Mesendoderm (in vitro differentiated cells): ENCODE measurements at regions not wholly inside any gene's neighbourhood (a gene's known extent, or its start where the extent isn't known, plus 50 kb on each side); places are given as distances from the start of the nearest gene placed in this dataset.

Source experiments
- DNase-seq: peaks from one replicate; pipeline ENCODE4 v3.0.0; 2013
- H2AK5ac ChIP-seq: 2 replicates; pipeline ENCODE4 v1.6.1; 2013; ENCODE audit warnings: low read length, inconsistent platforms
- H2BK120ac ChIP-seq: 2 replicates; pipeline ENCODE4 v1.6.1; 2013; ENCODE audit warnings: low read depth, mild to moderate bottlenecking, low read length, moderate library complexity, mixed read lengths
- H2BK15ac ChIP-seq: replicated peaks from 2 replicates; pipeline ENCODE4 v1.6.1; 2013; ENCODE audit warnings: low read depth, mild to moderate bottlenecking, moderate library complexity
- H2BK5ac ChIP-seq: 2 replicates; pipeline ENCODE4 v1.6.1; 2013; ENCODE audit warnings: low read length, inconsistent platforms
- H3K18ac ChIP-seq: 2 replicates; pipeline ENCODE4 v1.6.1; 2013; ENCODE audit warnings: mild to moderate bottlenecking, low read length, mixed read lengths
- H3K23ac ChIP-seq: one replicate; pipeline ENCODE4 v1.6.1; 2013; ENCODE audit warnings: low read length
- H3K27ac ChIP-seq: 2 replicates; pipeline ENCODE4 v1.5.1; 2013; ENCODE audit warnings: low read depth, mild to moderate bottlenecking, inconsistent platforms, low read length, moderate library complexity
- H3K27me3 ChIP-seq: 2 replicates; pipeline ENCODE4 v1.6.1; 2013; ENCODE audit warnings: low read length, control low read depth, mild to moderate bottlenecking, inconsistent platforms; ENCODE audit not compliant: insufficient read depth, poor library complexity
- H3K36me3 ChIP-seq: 2 replicates; pipeline ENCODE4 v1.6.1; 2013; ENCODE audit warnings: low read length, inconsistent platforms; ENCODE audit not compliant: control insufficient read depth, insufficient read depth
- H3K4ac ChIP-seq: one replicate; pipeline ENCODE4 v1.6.1; 2013; ENCODE audit warnings: low read depth, mild to moderate bottlenecking, low read length, moderate library complexity
- H3K4me1 ChIP-seq: 2 replicates; pipeline ENCODE4 v1.6.1; 2013; ENCODE audit warnings: low read depth, low read length, inconsistent platforms; ENCODE audit not compliant: control insufficient read depth
- H3K4me2 ChIP-seq: 2 replicates; pipeline ENCODE4 v1.6.1; 2013; ENCODE audit warnings: low read length
- H3K4me3 ChIP-seq: 2 replicates; pipeline ENCODE4 v1.5.1; 2013; ENCODE audit warnings: mild to moderate bottlenecking, low read length
- H3K56ac ChIP-seq: one replicate; pipeline ENCODE4 v1.6.1; 2013; ENCODE audit warnings: low read length
- H3K79me1 ChIP-seq: 2 replicates; pipeline ENCODE4 v1.6.1; 2013; ENCODE audit warnings: low read length, inconsistent platforms
- H3K79me2 ChIP-seq: 2 replicates; pipeline ENCODE4 v1.6.1; 2013; ENCODE audit warnings: mild to moderate bottlenecking, low read length; ENCODE audit not compliant: control insufficient read depth, insufficient read depth
- H3K9ac ChIP-seq: 2 replicates; pipeline ENCODE4 v1.6.1; 2013; ENCODE audit warnings: low read length, inconsistent platforms
- H4K5ac ChIP-seq: one replicate; pipeline ENCODE4 v1.6.1; 2013; ENCODE audit warnings: low read length
- H4K8ac ChIP-seq: one replicate; pipeline ENCODE4 v1.6.1; 2013; ENCODE audit warnings: low read depth, mild to moderate bottlenecking, control low read depth, low read length, moderate library complexity
- WGBS: extraction: QIAGEN DNeasy Blood & Tissue Kit; methylation state at CpG from one replicate; pipeline ENCODE4 v1.1.7; 2013; ENCODE audit warnings: low lambda C conversion rate, missing lambda C conversion rate; ENCODE audit not compliant: insufficient coverage; ENCODE audit errors: extremely low coverage; 5-methylcytosine and 5-hydroxymethylcytosine counted together

GRCh38 chr4:72902354-72902753 lies 167.2 kb downstream of the COX18 start:
- H3K4ac ChIP-seq, result no peak overlapping the region
- H3K27me3 ChIP-seq, result no peaks in the 10 kb centered on the region
- no peak overlapping the region for H4K5ac ChIP-seq
- H2BK5ac ChIP-seq, result no peak overlapping the region
- no peaks in the 10 kb centered on the region for H3K79me1 ChIP-seq
- H2AK5ac ChIP-seq, result no peak overlapping the region
- H3K79me2 ChIP-seq, result no peaks in the 10 kb centered on the region
- H4K8ac ChIP-seq, result no peak overlapping the region
- no peaks in the 10 kb centered on the region for H3K36me3 ChIP-seq
- no peak overlapping the region for H2BK120ac ChIP-seq
- H3K9ac ChIP-seq, result no peak overlapping the region
- no peak overlapping the region for H3K23ac ChIP-seq
- no CpG with 5 or more reads among the region's 1 CpG for WGBS
- H3K27ac ChIP-seq, result no peak overlapping the region
- no peak overlapping the region for H3K18ac ChIP-seq
- no peak overlapping the region for H2BK15ac ChIP-seq
- H3K56ac ChIP-seq, result no peak overlapping the region
- H3K4me1 ChIP-seq, result peaks cover 4% of the 10 kb centered on the region
- no peak overlapping the region for H3K4me3 ChIP-seq
- DNase-seq, result no peak
- H3K4me2 ChIP-seq, result no peak overlapping the region

GRCh38 chr4:72901553-72901952 lies 168.0 kb downstream of the COX18 start:
- no peak overlapping the region for H3K56ac ChIP-seq
- H3K4ac ChIP-seq, result no peak overlapping the region
- no peaks in the 10 kb centered on the region for H3K27me3 ChIP-seq
- no peak overlapping the region for H3K9ac ChIP-seq
- no peak overlapping the region for H3K23ac ChIP-seq
- no peaks in the 10 kb centered on the region for H3K79me1 ChIP-seq
- H2BK120ac ChIP-seq, result no peak overlapping the region
- no peak overlapping the region for H2BK5ac ChIP-seq
- no peak overlapping the region for H3K4me3 ChIP-seq
- H2BK15ac ChIP-seq, result no peak overlapping the region
- peaks cover 4% of the 10 kb centered on the region for H3K4me1 ChIP-seq
- no peaks in the 10 kb centered on the region for H3K79me2 ChIP-seq
- no peak for DNase-seq
- H4K8ac ChIP-seq, result no peak overlapping the region
- no peaks in the 10 kb centered on the region for H3K36me3 ChIP-seq
- H2AK5ac ChIP-seq, result no peak overlapping the region
- H3K4me2 ChIP-seq, result no peak overlapping the region
- no peak overlapping the region for H3K27ac ChIP-seq
- no peak overlapping the region for H3K18ac ChIP-seq
- no CpG with 5 or more reads among the region's 2 CpGs for WGBS
- H4K5ac ChIP-seq, result no peak overlapping the region

GRCh38 chr4:72900952-72901351 lies 168.6 kb downstream of the COX18 start:
- H3K79me2 ChIP-seq, result no peaks in the 10 kb centered on the region
- peak overlapping the region; percentile 11 for H3K18ac ChIP-seq
- peaks cover 4% of the 10 kb centered on the region for H3K4me1 ChIP-seq
- no peak overlapping the region for H2BK15ac ChIP-seq
- H3K4ac ChIP-seq, result peak overlapping the region; percentile 48
- H3K56ac ChIP-seq, result peak overlapping the region; percentile 75
- H2BK120ac ChIP-seq, result peak overlapping the region; percentile 13
- no peak overlapping the region for H4K8ac ChIP-seq
- H3K27ac ChIP-seq, result no peak overlapping the region
- no peak overlapping the region for H3K4me3 ChIP-seq
- DNase-seq, result peak; percentile 48
- WGBS, result no CpG with 5 or more reads among the region's 2 CpGs
- H3K4me2 ChIP-seq, result no peak overlapping the region
- H3K79me1 ChIP-seq, result no peaks in the 10 kb centered on the region
- no peak overlapping the region for H3K9ac ChIP-seq
- no peak overlapping the region for H2AK5ac ChIP-seq
- no peaks in the 10 kb centered on the region for H3K36me3 ChIP-seq
- no peak overlapping the region for H3K23ac ChIP-seq
- H2BK5ac ChIP-seq, result peak overlapping the region; percentile 38
- no peak overlapping the region for H4K5ac ChIP-seq
- H3K27me3 ChIP-seq, result no peaks in the 10 kb centered on the region

GRCh38 chr4:72899621-72900020 lies 169.9 kb downstream of the COX18 start:
- Histone ChIP-seq H3K4me1 (peaks cover 6% of the 10 kb centered on the region), H3K36me3 (no peaks in the 10 kb centered on the region), H2BK5ac (peak overlapping the region; percentile 72), H2AK5ac (no peak overlapping the region), H3K4me2 (no peak overlapping the region), H3K27ac (no peak overlapping the region), H3K27me3 (no peaks in the 10 kb centered on the region), H3K18ac (no peak overlapping the region), H2BK15ac (no peak overlapping the region), H3K23ac (no peak overlapping the region), H3K4ac (peak overlapping the region; percentile 71), H4K8ac (no peak overlapping the region), H3K4me3 (no peak overlapping the region), H3K9ac (no peak overlapping the region), H3K79me1 (no peaks in the 10 kb centered on the region), H2BK120ac (peak overlapping the region; percentile 45), H3K79me2 (no peaks in the 10 kb centered on the region), H3K56ac (no peak overlapping the region), H4K5ac (no peak overlapping the region)
- peak; percentile 64 for DNase-seq
- no CpG with 5 or more reads among the region's 3 CpGs for WGBS

- Histone ChIP-seq H4K5ac (no peak overlapping the region), H2AK5ac (no peak overlapping the region), H4K8ac (no peak overlapping the region), H2BK120ac (no peak overlapping the region), H3K9ac (no peak overlapping the region), H3K18ac (no peak overlapping the region), H2BK15ac (no peak overlapping the region), H3K79me1 (no peaks in the 10 kb centered on the region), H2BK5ac (peak overlapping the region; percentile 72), H3K27me3 (no peaks in the 10 kb centered on the region), H3K4me2 (no peak overlapping the region), H3K79me2 (no peaks in the 10 kb centered on the region), H3K4ac (peak overlapping the region; percentile 71), H3K23ac (no peak overlapping the region), H3K27ac (no peak overlapping the region), H3K4me1 (peaks cover 6% of the 10 kb centered on the region), H3K4me3 (no peak overlapping the region), H3K36me3 (no peaks in the 10 kb centered on the region), H3K56ac (no peak overlapping the region)
- peak; percentile 86 for DNase-seq
- WGBS, result no CpG with 5 or more reads among the region's 6 CpGs
Measured at GRCh38 chr4:72899214-72899613, 170.3 kb downstream of the COX18 start.

- H3K23ac ChIP-seq, result no peak overlapping the region
- no peak overlapping the region for H4K8ac ChIP-seq
- WGBS, result no CpG with 5 or more reads among the region's 3 CpGs
- no peak overlapping the region for H4K5ac ChIP-seq
- H3K9ac ChIP-seq, result no peak overlapping the region
- no peaks in the 10 kb centered on the region for H3K79me1 ChIP-seq
- H2BK120ac ChIP-seq, result no peak overlapping the region
- no peak overlapping the region for H3K4ac ChIP-seq
- no peak overlapping the region for H3K56ac ChIP-seq
- no peak overlapping the region for H3K27ac ChIP-seq
- H2BK5ac ChIP-seq, result no peak overlapping the region
- H3K36me3 ChIP-seq, result no peaks in the 10 kb centered on the region
- H3K79me2 ChIP-seq, result no peaks in the 10 kb centered on the region
- no peak overlapping the region for H3K4me3 ChIP-seq
- no peak overlapping the region for H3K18ac ChIP-seq
- H3K4me1 ChIP-seq, result peaks cover 9% of the 10 kb centered on the region
- H3K27me3 ChIP-seq, result no peaks in the 10 kb centered on the region
- H2AK5ac ChIP-seq, result no peak overlapping the region
- H2BK15ac ChIP-seq, result no peak overlapping the region
- peak; percentile 83 for DNase-seq
- no peak overlapping the region for H3K4me2 ChIP-seq
Measured at GRCh38 chr4:72896515-72896914, 173.0 kb downstream of the COX18 start.
